VCaP (cell line): ENCODE measurements at regions not wholly inside any gene's neighbourhood (a gene's known extent, or its start where the extent isn't known, plus 50 kb on each side); places are given as distances from the start of the nearest gene placed in this dataset.

Experiments used
- H3K27ac ChIP-seq: fragments of 450-650 bp; 2 replicates; pipeline ENCODE4 v1.5.1; 2017
- TF ChIP-seq, protein P1 (sequence below): fragments of 450-650 bp; conservative IDR thresholded peaks from 2 replicates; pipeline ENCODE4 v1.5.1; 2017; ENCODE audit warnings: mild to moderate bottlenecking, moderate library complexity

DNA sequence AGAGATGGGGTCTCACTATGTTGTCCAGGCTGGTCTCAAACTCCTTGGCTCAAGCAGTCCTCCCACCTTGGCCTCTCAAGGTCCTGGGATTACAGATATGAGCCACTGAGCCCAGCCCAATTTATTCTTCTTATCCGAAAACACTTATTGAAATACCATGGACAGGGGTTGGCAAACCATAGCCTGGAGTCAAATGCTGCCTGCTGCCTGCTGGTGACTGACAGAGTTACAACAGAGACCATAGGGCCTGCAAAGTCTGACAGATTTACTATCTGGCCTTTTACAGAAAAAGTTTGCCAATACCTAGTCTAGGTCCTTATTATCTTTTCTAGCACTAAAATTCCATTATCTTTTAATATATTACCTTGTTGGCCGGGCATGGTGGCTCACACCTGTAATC lies 87.1 kb upstream of the ZNF281 start:
- TF ChIP-seq, protein P1, sequence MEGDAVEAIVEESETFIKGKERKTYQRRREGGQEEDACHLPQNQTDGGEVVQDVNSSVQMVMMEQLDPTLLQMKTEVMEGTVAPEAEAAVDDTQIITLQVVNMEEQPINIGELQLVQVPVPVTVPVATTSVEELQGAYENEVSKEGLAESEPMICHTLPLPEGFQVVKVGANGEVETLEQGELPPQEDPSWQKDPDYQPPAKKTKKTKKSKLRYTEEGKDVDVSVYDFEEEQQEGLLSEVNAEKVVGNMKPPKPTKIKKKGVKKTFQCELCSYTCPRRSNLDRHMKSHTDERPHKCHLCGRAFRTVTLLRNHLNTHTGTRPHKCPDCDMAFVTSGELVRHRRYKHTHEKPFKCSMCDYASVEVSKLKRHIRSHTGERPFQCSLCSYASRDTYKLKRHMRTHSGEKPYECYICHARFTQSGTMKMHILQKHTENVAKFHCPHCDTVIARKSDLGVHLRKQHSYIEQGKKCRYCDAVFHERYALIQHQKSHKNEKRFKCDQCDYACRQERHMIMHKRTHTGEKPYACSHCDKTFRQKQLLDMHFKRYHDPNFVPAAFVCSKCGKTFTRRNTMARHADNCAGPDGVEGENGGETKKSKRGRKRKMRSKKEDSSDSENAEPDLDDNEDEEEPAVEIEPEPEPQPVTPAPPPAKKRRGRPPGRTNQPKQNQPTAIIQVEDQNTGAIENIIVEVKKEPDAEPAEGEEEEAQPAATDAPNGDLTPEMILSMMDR = no peak
- no peak overlapping the region for H3K27ac ChIP-seq

DNA sequence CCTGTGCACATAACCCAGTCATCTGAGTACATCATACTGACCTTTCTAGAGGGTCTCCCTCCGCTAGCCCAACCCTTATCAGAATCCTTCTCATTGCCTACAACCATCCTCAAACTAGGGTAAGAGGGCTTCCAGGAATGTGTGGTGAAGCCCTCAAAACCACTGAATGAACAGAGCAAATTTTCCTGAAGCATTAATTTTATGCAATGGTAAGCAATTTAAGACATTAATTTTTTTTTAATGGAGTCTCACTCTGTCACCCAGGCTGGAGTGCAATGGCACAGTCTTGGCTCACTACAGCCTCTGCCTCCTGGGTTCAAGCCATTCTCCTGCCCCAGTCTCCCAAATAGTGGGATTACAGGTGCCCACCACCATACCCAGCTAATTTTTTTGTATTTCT lies 86.1 kb upstream of the ZNF281 start:
- H3K27ac ChIP-seq = no peak overlapping the region
- TF ChIP-seq, protein P1 = no peak

DNA sequence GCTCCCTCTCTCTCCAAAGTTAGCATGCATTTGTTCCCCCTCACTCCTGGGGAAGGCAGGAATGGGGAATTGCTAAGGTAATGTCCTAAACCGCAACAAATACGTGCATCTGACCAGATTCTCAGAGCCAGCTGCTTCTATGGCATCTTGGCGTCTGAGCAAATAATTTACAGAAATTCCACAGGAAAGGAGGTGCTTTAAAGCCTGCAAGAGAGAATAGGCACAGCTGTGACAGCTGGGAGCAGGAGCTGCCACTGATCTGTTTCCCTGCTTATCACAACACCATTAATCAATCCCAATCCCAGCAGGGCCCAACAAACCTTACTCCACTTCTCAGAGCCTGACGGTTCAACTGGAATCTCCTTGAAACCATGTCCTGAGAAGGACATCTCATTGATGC lies 83.5 kb upstream of the ZNF281 start:
- no peak overlapping the region for H3K27ac ChIP-seq
- TF ChIP-seq, protein P1 = no peak

DNA sequence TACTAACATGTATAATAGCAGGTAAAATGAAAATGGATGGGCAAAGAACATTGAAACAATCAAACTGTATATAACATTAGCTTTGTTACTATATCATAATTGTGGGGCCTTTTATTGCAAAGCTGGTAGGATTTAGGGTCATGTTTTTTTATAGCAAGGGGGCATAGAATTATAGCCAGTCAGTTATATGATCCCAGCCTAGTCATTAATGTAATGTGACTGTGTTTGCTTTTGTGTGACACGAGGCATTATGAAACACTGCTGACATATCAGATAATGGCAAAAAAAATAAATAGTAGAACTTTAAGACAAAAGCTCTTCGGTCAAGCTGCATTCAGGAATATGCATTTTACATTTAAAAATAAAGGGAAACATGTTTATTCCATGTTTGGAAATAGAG lies 81.3 kb upstream of the ZNF281 start:
- TF ChIP-seq, protein P1 = no peak
- H3K27ac ChIP-seq = no peak overlapping the region

DNA sequence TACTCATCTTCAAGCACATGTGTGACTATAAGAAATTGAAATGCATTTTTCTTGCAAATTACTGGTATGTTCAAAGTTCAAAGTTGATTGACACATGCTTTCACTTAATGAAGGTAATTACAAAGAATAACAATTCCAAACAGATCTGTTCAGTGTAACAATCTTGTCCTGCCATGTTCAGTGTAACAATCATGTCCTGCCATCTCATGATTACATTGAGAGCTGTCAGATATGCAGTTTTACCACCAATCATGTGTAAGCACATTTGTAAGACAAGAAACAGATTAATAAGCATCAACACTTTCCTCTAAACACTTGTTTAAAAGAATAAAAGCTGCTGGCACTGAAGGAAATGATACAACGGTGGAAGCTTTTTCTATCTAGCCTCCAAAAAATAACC lies 80.3 kb upstream of the ZNF281 start:
- TF ChIP-seq, protein P1 = no peak
- H3K27ac ChIP-seq = no peak overlapping the region

DNA sequence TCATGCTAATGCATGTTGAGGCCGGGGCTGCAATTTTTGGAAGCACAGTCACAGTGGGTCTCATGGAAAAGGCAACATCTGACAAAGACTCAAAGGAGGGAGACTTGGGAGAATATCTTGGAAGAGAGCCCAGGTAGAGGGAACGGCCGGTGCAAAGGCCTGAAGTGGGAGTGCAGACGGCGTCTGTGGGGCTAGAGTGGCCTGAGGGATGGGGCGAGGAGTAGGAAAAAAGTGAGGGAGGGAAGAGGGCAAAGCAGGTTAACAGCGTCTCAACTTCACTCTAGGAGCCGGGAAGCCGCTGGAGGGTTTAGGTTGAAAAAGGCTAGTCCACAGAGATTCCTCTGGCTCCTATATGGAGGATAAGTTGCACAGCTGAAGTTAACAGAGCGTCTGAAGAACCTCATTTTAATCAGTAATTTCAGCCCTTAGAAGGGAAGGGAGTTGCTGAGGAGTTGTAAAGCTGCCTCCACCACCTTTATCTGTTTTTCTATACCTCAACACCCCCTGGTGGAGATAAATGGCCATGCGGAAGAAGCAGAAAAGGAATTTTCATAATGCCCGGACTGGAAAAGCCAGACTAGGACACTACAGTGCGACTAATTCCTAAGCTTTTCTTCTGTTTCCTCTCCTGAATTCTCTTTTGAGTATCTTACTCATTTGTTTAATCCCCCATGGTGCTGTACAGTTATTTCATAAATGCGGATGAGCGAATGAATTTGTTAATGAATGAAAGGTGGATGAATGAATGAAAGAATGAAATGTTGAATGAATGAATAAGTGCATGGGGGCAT lies 78.7 kb upstream of the ZNF281 start:
- H3K27ac ChIP-seq = peak overlapping the region; percentile 49; the same call in 1 of the 2 replicates
- TF ChIP-seq, protein P1 = peak; percentile 86

DNA sequence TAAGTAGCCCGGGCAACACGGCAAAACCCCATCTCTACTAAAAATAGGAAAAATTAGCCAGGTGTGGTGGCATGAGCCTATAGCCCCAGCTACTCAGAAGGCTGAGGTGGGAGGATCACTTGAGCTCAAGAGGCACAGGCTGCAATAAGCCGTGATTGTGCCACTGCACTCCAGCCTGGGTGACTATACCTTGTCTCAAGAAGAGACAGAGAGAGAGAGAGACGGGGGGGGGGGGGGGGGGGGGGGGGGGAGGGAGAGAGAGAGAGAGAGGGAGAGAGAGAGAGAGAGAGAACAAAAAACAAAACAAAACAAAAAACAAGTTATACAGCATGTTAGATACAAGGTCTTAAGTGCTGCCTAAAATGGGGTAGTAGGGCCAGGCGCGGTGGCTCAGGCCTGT lies 77.8 kb upstream of the ZNF281 start:
- H3K27ac ChIP-seq = no peak overlapping the region
- TF ChIP-seq, protein P1 = no peak
